ENCODE measurements at regions not wholly inside any gene's neighbourhood (a gene's known extent, or its start where the extent isn't known, plus 50 kb on each side); places are given as distances from the start of the nearest gene placed in this dataset.

- WGBS, result 93% methylated on average over 14 of the region's 14 CpGs
- Histone ChIP-seq H3K9me3 (ENCODE audit: control insufficient read depth in 4 of 4, low read length in 3 of 4) (no peaks in the 10 kb centered on the region), H3K27ac (ENCODE audit: low read depth in 1 of 2, low read length in 2 of 2) (no peak overlapping the region), H3K9ac (ENCODE audit: low read depth in 1 of 2, low read length in 2 of 2) (no peak overlapping the region), H3K27me3 (ENCODE audit: control insufficient read depth in 4 of 4, insufficient read depth in 4 of 4, low read length in 3 of 4) (no peaks in the 10 kb centered on the region), H3K36me3 (ENCODE audit: control insufficient read depth in 4 of 4, insufficient read depth in 3 of 4, low read depth in 1 of 4, low read length in 3 of 4) (no peaks in the 10 kb centered on the region), H3K4me3 (ENCODE audit: low read depth in 1 of 3, low read length in 3 of 3) (no peak overlapping the region), H3K4me1 (ENCODE audit: control insufficient read depth in 4 of 4, insufficient read depth in 4 of 4, low read length in 3 of 4) (no peaks in the 10 kb centered on the region)
- DNase-seq (ENCODE audit: low spot score), result no peak
- TF ChIP-seq GABPA (IDR thresholded peaks at IDR 0.05 in 1 of 2, conservative IDR thresholded peaks at IDR 0.05 in 1 of 2), result no peak
- no peak for TF ChIP-seq JUND (IDR thresholded peaks at IDR 0.05)
- TF ChIP-seq RXRA (IDR thresholded peaks at IDR 0.05), result no peak
- TF ChIP-seq FOXA2 (IDR thresholded peaks at IDR 0.05), result no peak
- no peak for TF ChIP-seq ZBTB33 (IDR thresholded peaks at IDR 0.05)
- TF ChIP-seq REST (IDR thresholded peaks at IDR 0.05), result no peak
- TF ChIP-seq SP1 (IDR thresholded peaks at IDR 0.05), result no peak
- no peak for TF ChIP-seq HNF4G (IDR thresholded peaks at IDR 0.05)
- no peak for TF ChIP-seq RAD21 (IDR thresholded peaks at IDR 0.05)
- no peak for TF ChIP-seq TAF1 (conservative IDR thresholded peaks at IDR 0.05)
- TF ChIP-seq YY1 (IDR thresholded peaks at IDR 0.05), result no peak
Observed at GRCh38 chr7:97541188-97541587, 190.7 kb upstream of the TAC1 start.

- no peak overlapping the region for H3K9ac ChIP-seq (ENCODE audit: low read depth in 1 of 2, low read length in 2 of 2)
- 66% methylated on average over 8 of the region's 8 CpGs for WGBS
- H3K27ac ChIP-seq (ENCODE audit: low read depth in 1 of 2, low read length in 2 of 2), result no peak overlapping the region
- no peaks in the 10 kb centered on the region for H3K36me3 ChIP-seq (ENCODE audit: control insufficient read depth in 4 of 4, insufficient read depth in 3 of 4, low read depth in 1 of 4, low read length in 3 of 4)
- H3K4me3 ChIP-seq (ENCODE audit: low read depth in 1 of 3, low read length in 3 of 3), result no peak overlapping the region
- no peaks in the 10 kb centered on the region for H3K27me3 ChIP-seq (ENCODE audit: control insufficient read depth in 4 of 4, insufficient read depth in 4 of 4, low read length in 3 of 4)
- no peaks in the 10 kb centered on the region for H3K4me1 ChIP-seq (ENCODE audit: control insufficient read depth in 4 of 4, insufficient read depth in 4 of 4, low read length in 3 of 4)
- DNase-seq (ENCODE audit: low spot score), result no peak
- no peaks in the 10 kb centered on the region for H3K9me3 ChIP-seq (ENCODE audit: control insufficient read depth in 4 of 4, low read length in 3 of 4)
- TF ChIP-seq GABPA (IDR thresholded peaks at IDR 0.05 in 1 of 2, conservative IDR thresholded peaks at IDR 0.05 in 1 of 2), result no peak
- no peak for TF ChIP-seq HNF4G (IDR thresholded peaks at IDR 0.05)
- no peak for TF ChIP-seq MAX (IDR thresholded peaks at IDR 0.05)
- no peak for TF ChIP-seq TAF1 (conservative IDR thresholded peaks at IDR 0.05)
- TF ChIP-seq SP1 (IDR thresholded peaks at IDR 0.05), result no peak
- no peak for TF ChIP-seq JUND (IDR thresholded peaks at IDR 0.05)
- no peak for TF ChIP-seq EGR1 (IDR thresholded peaks at IDR 0.05; ENCODE audit: low read depth in 2 of 2)
Observed at GRCh38 chr7:97555857-97556421, 175.9 kb upstream of the TAC1 start.

- H3K9me3 ChIP-seq (ENCODE audit: control insufficient read depth in 4 of 4, low read length in 3 of 4), result no peaks in the 10 kb centered on the region
- H3K27ac ChIP-seq (ENCODE audit: low read depth in 1 of 2, low read length in 2 of 2), result no peak overlapping the region
- no peaks in the 10 kb centered on the region for H3K27me3 ChIP-seq (ENCODE audit: control insufficient read depth in 4 of 4, insufficient read depth in 4 of 4, low read length in 3 of 4)
- no peak for DNase-seq (ENCODE audit: low spot score)
- no peak overlapping the region for H3K4me3 ChIP-seq (ENCODE audit: low read depth in 1 of 3, low read length in 3 of 3)
- 80% methylated on average over 4 of the region's 4 CpGs for WGBS
- H3K4me1 ChIP-seq (ENCODE audit: control insufficient read depth in 4 of 4, insufficient read depth in 4 of 4, low read length in 3 of 4), result no peaks in the 10 kb centered on the region
- no peak overlapping the region for H3K9ac ChIP-seq (ENCODE audit: low read depth in 1 of 2, low read length in 2 of 2)
- H3K36me3 ChIP-seq (ENCODE audit: control insufficient read depth in 4 of 4, insufficient read depth in 3 of 4, low read depth in 1 of 4, low read length in 3 of 4), result no peaks in the 10 kb centered on the region
- TF ChIP-seq JUND (IDR thresholded peaks at IDR 0.05) (no peak), TAF1 (conservative IDR thresholded peaks at IDR 0.05) (no peak), HNF4G (IDR thresholded peaks at IDR 0.05) (no peak), FOXA2 (IDR thresholded peaks at IDR 0.05) (no peak), RXRA (IDR thresholded peaks at IDR 0.05) (no peak), HNF4A (conservative IDR thresholded peaks at IDR 0.05) (no peak), EGR1 (IDR thresholded peaks at IDR 0.05; ENCODE audit: low read depth in 2 of 2) (no peak), FOXA1 (IDR thresholded peaks at IDR 0.05) (no peak), YY1 (IDR thresholded peaks at IDR 0.05) (no peak), NR2F2 (IDR thresholded peaks at IDR 0.05) (no peak), ZBTB33 (IDR thresholded peaks at IDR 0.05) (no peak), REST (IDR thresholded peaks at IDR 0.05) (no peak)
Observed at GRCh38 chr7:97565665-97566064, 166.2 kb upstream of the TAC1 start.

All from liver (tissue), 7 donors.